ENCODE measurements at regions not wholly inside any gene's neighbourhood (a gene's known extent, or its start where the extent isn't known, plus 50 kb on each side); places are given as distances from the start of the nearest gene placed in this dataset.

DNA sequence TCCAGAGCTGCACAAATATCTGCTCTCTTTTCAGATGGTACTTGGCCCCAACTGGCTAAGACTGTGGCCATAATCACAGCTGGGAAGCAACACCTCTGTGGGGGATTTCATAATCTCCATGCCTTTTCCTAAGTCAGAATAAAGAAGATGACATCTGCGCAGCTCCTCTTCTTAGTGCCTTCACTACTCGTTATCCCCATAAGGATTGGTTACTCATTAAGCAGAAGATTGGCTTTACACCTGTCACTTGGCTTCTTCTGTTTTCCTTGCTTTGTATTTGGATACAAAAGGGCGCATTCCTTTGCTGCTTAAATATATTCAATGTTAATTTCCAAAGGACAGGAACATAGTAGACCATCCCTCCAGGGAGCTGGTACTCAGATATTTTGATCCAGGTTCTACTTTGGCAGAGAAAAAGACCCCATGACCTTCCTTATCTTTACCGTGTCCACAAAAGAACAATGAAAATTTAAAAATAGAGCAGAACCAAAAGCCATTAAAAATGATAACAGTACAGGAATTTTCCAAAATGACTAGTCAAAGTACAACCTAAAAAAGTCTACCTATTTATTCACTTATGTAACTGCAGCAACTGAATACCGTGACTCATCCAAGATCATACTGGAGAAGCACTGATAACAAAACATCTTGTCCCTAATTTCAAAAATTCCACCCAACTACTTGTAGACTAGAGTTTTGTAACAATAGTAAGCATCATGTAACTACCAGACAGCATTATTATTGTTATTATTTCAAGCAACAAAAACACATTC is 352.3 kb upstream of the TMPO start:
- no peak overlapping the region for H3K4me3 ChIP-seq (ENCODE audit: control insufficient read depth, low read depth, low read length)
- DNase-seq (ENCODE audit: low read depth), result no peak
- TF ChIP-seq, protein P1, sequence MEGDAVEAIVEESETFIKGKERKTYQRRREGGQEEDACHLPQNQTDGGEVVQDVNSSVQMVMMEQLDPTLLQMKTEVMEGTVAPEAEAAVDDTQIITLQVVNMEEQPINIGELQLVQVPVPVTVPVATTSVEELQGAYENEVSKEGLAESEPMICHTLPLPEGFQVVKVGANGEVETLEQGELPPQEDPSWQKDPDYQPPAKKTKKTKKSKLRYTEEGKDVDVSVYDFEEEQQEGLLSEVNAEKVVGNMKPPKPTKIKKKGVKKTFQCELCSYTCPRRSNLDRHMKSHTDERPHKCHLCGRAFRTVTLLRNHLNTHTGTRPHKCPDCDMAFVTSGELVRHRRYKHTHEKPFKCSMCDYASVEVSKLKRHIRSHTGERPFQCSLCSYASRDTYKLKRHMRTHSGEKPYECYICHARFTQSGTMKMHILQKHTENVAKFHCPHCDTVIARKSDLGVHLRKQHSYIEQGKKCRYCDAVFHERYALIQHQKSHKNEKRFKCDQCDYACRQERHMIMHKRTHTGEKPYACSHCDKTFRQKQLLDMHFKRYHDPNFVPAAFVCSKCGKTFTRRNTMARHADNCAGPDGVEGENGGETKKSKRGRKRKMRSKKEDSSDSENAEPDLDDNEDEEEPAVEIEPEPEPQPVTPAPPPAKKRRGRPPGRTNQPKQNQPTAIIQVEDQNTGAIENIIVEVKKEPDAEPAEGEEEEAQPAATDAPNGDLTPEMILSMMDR (IDR thresholded peaks at IDR 0.05; ENCODE audit: control insufficient read depth, insufficient read depth, low read depth, low read length, missing control alignments), result no peak

DNA sequence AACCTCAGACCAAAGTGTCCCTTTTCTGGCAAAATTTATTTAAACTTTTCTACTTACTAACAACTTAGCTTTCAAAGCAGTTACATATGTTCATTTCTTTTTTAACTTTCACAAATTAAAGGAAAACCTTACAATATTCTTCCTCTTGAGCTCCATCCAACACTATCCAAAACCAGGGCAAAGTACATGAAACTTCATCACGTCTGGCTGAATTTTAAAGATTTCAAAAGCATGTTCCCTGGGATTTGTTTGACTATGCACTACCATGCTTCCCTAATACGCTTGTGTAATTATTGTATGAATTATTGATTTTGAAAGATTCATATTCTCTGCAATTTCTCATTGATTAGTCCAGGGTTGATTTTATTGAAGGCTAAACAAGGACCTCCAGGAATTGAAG is 343.1 kb upstream of the TMPO start:
- TF ChIP-seq, protein P1 (IDR thresholded peaks at IDR 0.05; ENCODE audit: control insufficient read depth, insufficient read depth, low read depth, low read length, missing control alignments), result no peak
- H3K4me3 ChIP-seq (ENCODE audit: control insufficient read depth, low read depth, low read length), result no peak overlapping the region
- DNase-seq (ENCODE audit: low read depth), result no peak

DNA sequence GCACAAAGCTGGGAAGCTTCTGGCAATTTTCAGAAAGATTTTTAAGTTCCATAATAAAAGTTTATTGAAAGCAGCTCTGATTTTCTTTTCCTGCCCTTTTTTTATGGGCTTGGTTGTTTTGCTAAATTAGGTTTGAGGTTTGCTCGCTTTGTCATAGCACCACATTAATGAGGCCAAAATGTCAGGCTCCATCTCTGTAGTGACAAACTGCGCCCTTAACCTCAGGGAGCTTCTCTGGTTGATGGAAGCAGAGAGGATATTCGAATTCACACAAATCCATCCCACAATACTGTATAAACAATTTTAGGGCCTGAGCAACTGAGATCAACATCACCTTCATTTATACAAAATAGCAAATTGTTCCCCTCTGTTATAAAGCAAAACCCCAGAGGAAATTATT is 342.6 kb upstream of the TMPO start:
- no peak for DNase-seq (ENCODE audit: low read depth)
- TF ChIP-seq, protein P1 (IDR thresholded peaks at IDR 0.05; ENCODE audit: control insufficient read depth, insufficient read depth, low read depth, low read length, missing control alignments), result no peak
- H3K4me3 ChIP-seq (ENCODE audit: control insufficient read depth, low read depth, low read length), result no peak overlapping the region

DNA sequence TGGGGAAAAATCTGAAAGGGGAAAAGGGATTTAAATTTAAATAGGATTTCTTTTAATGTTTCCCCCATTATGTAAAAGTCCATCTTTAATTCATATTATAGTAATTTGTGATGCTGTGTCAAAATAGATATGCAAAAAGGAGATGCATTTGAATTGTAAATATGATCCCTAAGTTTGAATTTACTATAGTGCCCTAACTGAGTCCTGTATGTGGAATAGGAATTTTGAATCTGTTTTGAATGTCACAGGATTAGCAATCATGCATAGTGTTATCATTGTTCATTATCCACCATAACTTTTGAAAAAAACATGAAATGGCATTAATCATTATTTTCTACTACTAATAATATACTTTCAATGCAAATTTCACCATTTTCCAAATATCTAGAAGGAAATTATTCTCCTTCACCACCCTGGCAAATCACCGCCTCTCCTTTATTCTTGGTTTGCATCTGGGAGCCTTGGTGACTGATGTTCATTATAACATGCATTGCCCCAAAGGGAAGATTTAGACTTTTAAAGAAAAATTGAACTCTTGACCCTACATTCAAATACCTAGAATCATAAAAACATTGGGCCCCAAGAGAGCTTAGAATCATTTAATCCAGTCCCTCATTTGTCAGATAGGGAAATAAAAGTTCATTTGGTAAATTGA is 341.5 kb upstream of the TMPO start:
- no peak for DNase-seq (ENCODE audit: low read depth)
- TF ChIP-seq, protein P1 (IDR thresholded peaks at IDR 0.05; ENCODE audit: control insufficient read depth, insufficient read depth, low read depth, low read length, missing control alignments), result no peak

DNA sequence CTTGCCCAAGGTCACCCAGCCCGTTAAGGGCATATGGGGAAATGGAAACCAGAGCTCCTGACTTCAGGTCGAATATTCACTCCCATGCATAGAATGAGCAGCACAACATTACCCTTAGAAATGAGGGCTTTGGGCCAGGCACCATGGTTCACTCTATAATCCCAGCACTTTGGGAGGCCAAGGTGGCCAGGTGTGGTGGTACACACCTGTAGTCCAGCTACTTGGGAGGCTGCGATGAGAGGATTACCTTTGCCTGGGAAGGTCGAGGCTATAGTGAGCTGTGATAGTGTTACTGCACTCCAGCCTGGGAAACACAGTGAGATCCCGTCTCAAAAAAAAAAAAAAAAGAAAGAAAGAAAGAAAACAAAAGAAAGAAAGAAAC is 341.0 kb upstream of the TMPO start:
- no peak overlapping the region for H3K4me3 ChIP-seq (ENCODE audit: control insufficient read depth, low read depth, low read length)
- TF ChIP-seq, protein P1 (IDR thresholded peaks at IDR 0.05; ENCODE audit: control insufficient read depth, insufficient read depth, low read depth, low read length, missing control alignments), result no peak
- no peak for DNase-seq (ENCODE audit: low read depth)

More for the DNA sequence above, 341.5 kb upstream of the TMPO start:
- H3K4me3 ChIP-seq (ENCODE audit: control insufficient read depth, low read depth, low read length), result no peak overlapping the region

DNA sequence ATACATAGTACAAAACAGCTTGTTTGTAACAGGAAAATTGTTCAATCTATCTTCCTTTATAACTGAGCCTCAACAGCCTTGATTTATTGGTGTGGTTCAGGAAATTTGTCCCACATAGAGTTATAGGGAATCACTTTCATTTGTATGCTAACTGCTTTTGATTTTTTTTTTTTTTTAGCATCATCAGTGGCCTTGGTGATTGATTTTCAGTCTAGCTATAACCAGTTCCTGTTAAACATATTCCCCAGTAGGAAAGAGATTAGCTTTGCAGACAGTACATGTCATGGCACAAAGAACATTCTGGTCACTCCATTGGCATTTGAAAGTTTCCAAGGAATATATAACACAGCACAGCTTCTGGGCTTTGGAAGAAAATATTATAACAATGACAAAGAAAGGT is 337.3 kb upstream of the TMPO start:
- TF ChIP-seq, protein P1 (IDR thresholded peaks at IDR 0.05; ENCODE audit: control insufficient read depth, insufficient read depth, low read depth, low read length, missing control alignments), result no peak
- no peak overlapping the region for H3K4me3 ChIP-seq (ENCODE audit: control insufficient read depth, low read depth, low read length)
- DNase-seq (ENCODE audit: low read depth), result no peak
